Keratinocyte (primary cell): ENCODE measurements at regions not wholly inside any gene's neighbourhood (a gene's known extent, or its start where the extent isn't known, plus 50 kb on each side); places are given as distances from the start of the nearest gene placed in this dataset.

Experiments
- DNase-seq: peaks from one replicate; pipeline ENCODE4 v3.0.0-alpha.2; 2011; ENCODE audit warnings: low read depth, missing footprints, low spot score
- FAIRE-seq: peaks from 2 replicates; lab custom pipeline; 2011; peaks lifted over from hg19 to GRCh38; lab: Jason Lieb, UNC
- H2AFZ ChIP-seq: 2 replicates; pipeline ENCODE4 v1.6.0; 2012; ENCODE audit warnings: low read length, control low read depth, inconsistent platforms; ENCODE audit not compliant: control insufficient read depth
- H3K27ac ChIP-seq: 2 replicates; pipeline ENCODE4 v1.5.1; 2011; ENCODE audit warnings: low read length; ENCODE audit not compliant: control insufficient read depth, insufficient read depth
- H3K27me3 ChIP-seq: 3 replicates; pipeline ENCODE4 v1.6.0; 2011; ENCODE audit warnings: low read length; ENCODE audit not compliant: control insufficient read depth, insufficient read depth; ENCODE audit errors: extremely low read depth
- H3K36me3 ChIP-seq, 2 experiments: 2 replicates in 1 of 2; 3 replicates in 1 of 2; pipeline ENCODE4 v1.5.1; 2011; ENCODE audit warnings: low read length in 2 of 2, mild to moderate bottlenecking in 1 of 2; ENCODE audit not compliant: control insufficient read depth in 2 of 2, insufficient read depth in 2 of 2; ENCODE audit errors: extremely low read depth in 1 of 2
- H3K4me1 ChIP-seq: 3 replicates; pipeline ENCODE4 v1.5.1; 2011; ENCODE audit warnings: low read length; ENCODE audit not compliant: control insufficient read depth, insufficient read depth; ENCODE audit errors: extremely low read depth
- H3K4me2 ChIP-seq: 3 replicates; pipeline ENCODE4 v1.6.0; 2011; ENCODE audit warnings: low read depth, low read length; ENCODE audit not compliant: control insufficient read depth, insufficient read depth; ENCODE audit errors: extremely low read depth
- H3K4me3 ChIP-seq, 3 experiments: fragments of 200-600 bp in 1 of 3; sonication (generic) in 1 of 3; 2 replicates in 2 of 3; 3 replicates in 1 of 3; pipeline ENCODE4 v1.5.1; 2011 to 2016; ENCODE audit warnings: low read length in 3 of 3, mild to moderate bottlenecking in 3 of 3, control low read depth in 2 of 3, inconsistent platforms in 1 of 3, low read depth in 1 of 3, mixed read lengths in 1 of 3, mixed run types in 1 of 3, moderate library complexity in 1 of 3; ENCODE audit not compliant: control insufficient read depth in 2 of 3, insufficient read depth in 2 of 3; ENCODE audit errors: extremely low read depth in 1 of 3
- H3K79me2 ChIP-seq: 2 replicates; pipeline ENCODE4 v1.6.0; 2012; ENCODE audit warnings: low read length; ENCODE audit not compliant: control insufficient read depth, insufficient read depth
- H3K9ac ChIP-seq: 3 replicates; pipeline ENCODE4 v1.6.0; 2011; ENCODE audit warnings: low read length; ENCODE audit not compliant: control insufficient read depth, insufficient read depth; ENCODE audit errors: extremely low read depth
- H3K9me1 ChIP-seq: 3 replicates; pipeline ENCODE4 v1.6.0; 2011; ENCODE audit warnings: low read length; ENCODE audit not compliant: control insufficient read depth, insufficient read depth; ENCODE audit errors: extremely low read depth
- H3K9me3 ChIP-seq: 2 replicates; pipeline ENCODE4 v1.5.1; 2012; ENCODE audit warnings: low read depth, low read length; ENCODE audit not compliant: control insufficient read depth
- H4K20me1 ChIP-seq: 3 replicates; pipeline ENCODE4 v1.6.0; 2011; ENCODE audit warnings: low read length; ENCODE audit not compliant: control insufficient read depth, insufficient read depth; ENCODE audit errors: extremely low read depth
- CTCF ChIP-seq, 3 experiments: IDR thresholded peaks in 1 of 3; conservative IDR thresholded peaks in 1 of 3; optimal IDR thresholded peaks in 1 of 3; 2 replicates in 2 of 3; 3 replicates in 1 of 3; pipeline versions ENCODE3 to v1.5.1; 2011; ENCODE audit warnings: low read length in 3 of 3, mild to moderate bottlenecking in 3 of 3, moderate library complexity in 2 of 3, control low read depth in 1 of 3, inconsistent platforms in 1 of 3; ENCODE audit not compliant: insufficient read depth in 2 of 3; ENCODE audit errors: extremely low read depth in 1 of 3
- EZH2 ChIP-seq: IDR thresholded peaks from one replicate; pipeline ENCODE4 v1.6.1; 2012; ENCODE audit warnings: inconsistent platforms, mild to moderate bottlenecking, low read length, moderate library complexity
- dilution Hi-C: fragments of 300-500 bp; cut with MboI; formaldehyde crosslinking; loops from one replicate; pipeline ENCODE4 v1.7.0; 2020; ENCODE audit warnings: low sequenced_read_pairs; ENCODE audit not compliant: extremely low pct_ligation_motif_present

- H2AFZ ChIP-seq: no peak overlapping the region
- dilution Hi-C loops: no loop called here
- no peaks in the 10 kb centered on the region for H3K36me3 ChIP-seq
- FAIRE-seq: no peak
- H3K4me1 ChIP-seq: peaks cover 22% of the 10 kb centered on the region
- H3K27me3 ChIP-seq: no peaks in the 10 kb centered on the region
- no peak overlapping the region for H3K4me3 ChIP-seq
- TF ChIP-seq EZH2 (no peak), CTCF (optimal IDR thresholded peaks at IDR 0.05 in 1 of 3, IDR thresholded peaks at IDR 0.05 in 1 of 3, conservative IDR thresholded peaks at IDR 0.05 in 1 of 3; ENCODE audit: extremely low read depth in 1 of 3, insufficient read depth in 2 of 3, low read length in 3 of 3) (no peak)
- H4K20me1 ChIP-seq: no peaks in the 10 kb centered on the region
- no peak overlapping the region for H3K9ac ChIP-seq
- H3K9me3 ChIP-seq: no peaks in the 10 kb centered on the region
- H3K79me2 ChIP-seq: no peaks in the 10 kb centered on the region
- H3K4me2 ChIP-seq: no peak overlapping the region
- H3K27ac ChIP-seq: no peak overlapping the region
- H3K9me1 ChIP-seq: no peaks in the 10 kb centered on the region
- DNase-seq: no peak
These were observed 109.9 kb upstream of the TIAM2 start for GRCh38 chr6:154885214-154885613.

- Histone ChIP-seq H3K79me2 (no peaks in the 10 kb centered on the region), H3K9ac (no peak overlapping the region), H2AFZ (no peak overlapping the region), H4K20me1 (no peaks in the 10 kb centered on the region), H3K27ac (no peak overlapping the region), H3K4me3 (no peak overlapping the region), H3K27me3 (no peaks in the 10 kb centered on the region), H3K9me3 (no peaks in the 10 kb centered on the region), H3K4me2 (no peak overlapping the region), H3K36me3 (no peaks in the 10 kb centered on the region), H3K4me1 (peaks cover 22% of the 10 kb centered on the region), H3K9me1 (no peaks in the 10 kb centered on the region)
- FAIRE-seq: no peak
- dilution Hi-C loops: no loop called here
- no peak for DNase-seq
- TF ChIP-seq CTCF (optimal IDR thresholded peaks at IDR 0.05 in 1 of 3, IDR thresholded peaks at IDR 0.05 in 1 of 3, conservative IDR thresholded peaks at IDR 0.05 in 1 of 3; ENCODE audit: extremely low read depth in 1 of 3, insufficient read depth in 2 of 3, low read length in 3 of 3) (no peak), EZH2 (no peak)
These were observed 109.1 kb upstream of the TIAM2 start for GRCh38 chr6:154886016-154886415.
